Upper lobe of left lung (tissue), 4 donors: ENCODE measurements at regions not wholly inside any gene's neighbourhood (a gene's known extent, or its start where the extent isn't known, plus 50 kb on each side); places are given as distances from the start of the nearest gene placed in this dataset.

Source experiments
- EP300 ChIP-seq, 4 donors: sonication (generic); formaldehyde crosslinking; IDR thresholded peaks; one replicate each; pipeline ENCODE4 v1.5.1; 2017; ENCODE audit warnings: antibody characterized with exemption in 4 of 4, control low read depth in 2 of 4
- POLR2A ChIP-seq, 4 donors: fragments of 450-650 bp; IDR thresholded peaks; one replicate each; pipeline ENCODE4 v1.5.1; 2016 to 2017; ENCODE audit warnings: antibody characterized with exemption in 4 of 4, mild to moderate bottlenecking in 2 of 4
- POLR2AphosphoS5 ChIP-seq, 2 donors: sonication (generic); formaldehyde crosslinking; IDR thresholded peaks; one replicate each; pipeline ENCODE4 v1.5.1; 2017; ENCODE audit warnings: antibody characterized with exemption in 2 of 2
- TF ChIP-seq, protein P1 (sequence below), 6 experiments: fragments of 450-650 bp in 4 of 6; fragments of 200-600 bp in 2 of 6; sonication (generic) in 2 of 6; IDR thresholded peaks; one replicate each; pipeline ENCODE4 v1.5.1; 2016 to 2019; ENCODE audit warnings: antibody characterized with exemption in 6 of 6

DNA sequence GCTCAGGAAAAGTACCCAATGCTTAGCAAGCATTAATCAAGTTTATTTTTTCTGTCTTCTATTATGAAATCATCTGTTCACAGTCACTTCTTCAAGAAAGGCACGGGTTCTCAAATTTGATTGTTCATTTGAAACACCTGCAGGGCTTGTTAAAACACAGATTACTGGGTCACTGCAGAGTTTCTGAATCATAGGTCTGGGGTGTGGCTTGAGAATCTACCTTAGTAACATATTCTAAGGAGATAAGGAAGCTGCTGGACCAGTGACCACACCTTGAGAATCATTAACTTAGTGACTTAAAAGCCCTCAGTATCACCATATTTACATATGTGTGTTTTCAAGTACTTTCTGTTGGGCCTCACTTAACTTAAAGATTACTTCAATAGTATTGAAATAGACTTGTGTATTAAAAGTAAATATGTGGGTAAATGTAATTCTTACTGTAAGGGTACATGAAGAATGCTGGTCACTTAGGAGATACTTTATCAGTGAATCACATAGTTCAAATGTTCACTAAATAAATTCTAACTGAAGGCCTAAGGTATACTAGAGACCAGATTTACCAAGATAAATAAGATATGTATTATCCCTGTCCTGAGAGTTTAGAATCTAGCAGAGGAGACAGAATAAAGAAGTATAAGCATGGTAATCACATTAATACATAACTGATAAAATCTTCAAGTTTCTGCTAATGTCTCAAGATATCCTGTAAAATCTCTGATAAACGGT, 1342.1 kb upstream of the C9orf72 start:
- TF ChIP-seq, protein P1, sequence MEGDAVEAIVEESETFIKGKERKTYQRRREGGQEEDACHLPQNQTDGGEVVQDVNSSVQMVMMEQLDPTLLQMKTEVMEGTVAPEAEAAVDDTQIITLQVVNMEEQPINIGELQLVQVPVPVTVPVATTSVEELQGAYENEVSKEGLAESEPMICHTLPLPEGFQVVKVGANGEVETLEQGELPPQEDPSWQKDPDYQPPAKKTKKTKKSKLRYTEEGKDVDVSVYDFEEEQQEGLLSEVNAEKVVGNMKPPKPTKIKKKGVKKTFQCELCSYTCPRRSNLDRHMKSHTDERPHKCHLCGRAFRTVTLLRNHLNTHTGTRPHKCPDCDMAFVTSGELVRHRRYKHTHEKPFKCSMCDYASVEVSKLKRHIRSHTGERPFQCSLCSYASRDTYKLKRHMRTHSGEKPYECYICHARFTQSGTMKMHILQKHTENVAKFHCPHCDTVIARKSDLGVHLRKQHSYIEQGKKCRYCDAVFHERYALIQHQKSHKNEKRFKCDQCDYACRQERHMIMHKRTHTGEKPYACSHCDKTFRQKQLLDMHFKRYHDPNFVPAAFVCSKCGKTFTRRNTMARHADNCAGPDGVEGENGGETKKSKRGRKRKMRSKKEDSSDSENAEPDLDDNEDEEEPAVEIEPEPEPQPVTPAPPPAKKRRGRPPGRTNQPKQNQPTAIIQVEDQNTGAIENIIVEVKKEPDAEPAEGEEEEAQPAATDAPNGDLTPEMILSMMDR (IDR thresholded peaks at IDR 0.05) = no peak
- no peak for TF ChIP-seq POLR2A (IDR thresholded peaks at IDR 0.05)
- no peak for TF ChIP-seq EP300 (IDR thresholded peaks at IDR 0.05)
- TF ChIP-seq POLR2AphosphoS5 (IDR thresholded peaks at IDR 0.05) = no peak
